GM12891 (cell line): ENCODE measurements at regions not wholly inside any gene's neighbourhood (a gene's known extent, or its start where the extent isn't known, plus 50 kb on each side); places are given as distances from the start of the nearest gene placed in this dataset.

Experiments
- PAX5 ChIP-seq: IDR thresholded peaks from 2 replicates; pipeline ENCODE4 v1.6.1; 2011; ENCODE audit warnings: low read length, moderate library complexity, mild to moderate bottlenecking; ENCODE audit not compliant: insufficient read depth, severe bottlenecking
- POLR2A ChIP-seq: IDR thresholded peaks from 2 replicates; pipeline ENCODE4 v1.6.1; 2011; ENCODE audit warnings: low read depth, low read length, control low read depth
- POLR2AphosphoS5 ChIP-seq: IDR thresholded peaks from 2 replicates; pipeline ENCODE4 v1.6.1; 2011; ENCODE audit warnings: low read depth, low read length, control low read depth
- POU2F2 ChIP-seq: IDR thresholded peaks from 2 replicates; pipeline ENCODE4 v1.6.1; 2011; ENCODE audit warnings: low read depth, mild to moderate bottlenecking, control low read depth, low read length, moderate library complexity
- SPI1 ChIP-seq: IDR thresholded peaks from 2 replicates; pipeline ENCODE4 v1.6.1; 2011; ENCODE audit warnings: low read depth, low read length, control low read depth
- TAF1 ChIP-seq: IDR thresholded peaks from 2 replicates; pipeline ENCODE4 v1.6.1; 2011; ENCODE audit warnings: low read depth, low read length, control low read depth

GRCh38 chr2:771538-771937, 94.3 kb upstream of the TMEM18 start:
- TF ChIP-seq TAF1 (no peak), POLR2A (no peak), POLR2AphosphoS5 (no peak), SPI1 (no peak), POU2F2 (no peak), PAX5 (no peak)
